Choroid plexus epithelial cell (primary cell): ENCODE measurements at regions not wholly inside any gene's neighbourhood (a gene's known extent, or its start where the extent isn't known, plus 50 kb on each side); places are given as distances from the start of the nearest gene placed in this dataset.

Experiments used
- DNase-seq: peaks from one replicate; pipeline ENCODE4 v3.0.0-alpha.2; 2010; ENCODE audit warnings: low read depth
- H3K4me3 ChIP-seq: 2 replicates; pipeline ENCODE4 v1.5.1; 2011; ENCODE audit warnings: low read depth, mild to moderate bottlenecking, control low read depth, low read length, moderate library complexity
- CTCF ChIP-seq: conservative IDR thresholded peaks from 2 replicates; pipeline ENCODE4 v1.5.1; 2011; ENCODE audit warnings: low read depth, mild to moderate bottlenecking, control low read depth, inconsistent platforms, low read length, moderate library complexity

- no peak overlapping the region for H3K4me3 ChIP-seq
- DNase-seq: no peak
- no peak for TF ChIP-seq CTCF
Observed at GRCh38 chr2:49355611-49356010, 201.3 kb upstream of the FSHR start.

- no peak overlapping the region for H3K4me3 ChIP-seq
- no peak for DNase-seq
- no peak for TF ChIP-seq CTCF
Observed at GRCh38 chr2:49351560-49351959, 197.2 kb upstream of the FSHR start.

- TF ChIP-seq CTCF: no peak
- no peak overlapping the region for H3K4me3 ChIP-seq
- DNase-seq: no peak
Observed at GRCh38 chr2:49343638-49344037, 189.3 kb upstream of the FSHR start.

- DNase-seq: no peak
- TF ChIP-seq CTCF: no peak
- no peak overlapping the region for H3K4me3 ChIP-seq
Observed at GRCh38 chr2:49342156-49342555, 187.8 kb upstream of the FSHR start.

GRCh38 chr2:49335546-49335945, 181.2 kb upstream of the FSHR start:
- TF ChIP-seq CTCF: no peak
- no peak for DNase-seq
- no peak overlapping the region for H3K4me3 ChIP-seq

- H3K4me3 ChIP-seq: no peak overlapping the region
- peak; percentile 30 for TF ChIP-seq CTCF
- peak; percentile 17 for DNase-seq
Observed at GRCh38 chr2:49332415-49332814, 178.1 kb upstream of the FSHR start.

GRCh38 chr2:49318531-49318930, 164.2 kb upstream of the FSHR start:
- no peak for DNase-seq
- no peak for TF ChIP-seq CTCF
- H3K4me3 ChIP-seq: no peak overlapping the region
